GM23248 (cell line): ENCODE measurements at regions not wholly inside any gene's neighbourhood (a gene's known extent, or its start where the extent isn't known, plus 50 kb on each side); places are given as distances from the start of the nearest gene placed in this dataset.
"Not testable (repeated sequence)": the region's sequence is repeated elsewhere in the genome, so short reads cannot be mapped to it uniquely, and the experiment has no call there.

Experiments
- DNase-seq: peaks from one replicate; pipeline ENCODE4 v3.0.0-alpha.2; 2015
- H2AFZ ChIP-seq: fragments of 200-600 bp; sonication (generic); 2 replicates; pipeline ENCODE4 v1.6.1; 2016; ENCODE audit warnings: antibody characterized with exemption
- H3F3A ChIP-seq: fragments of 200-600 bp; sonication (generic); 2 replicates; pipeline ENCODE4 v1.6.1; 2016; ENCODE audit warnings: mild to moderate bottlenecking, antibody characterized with exemption, mixed run types; ENCODE audit not compliant: insufficient read depth
- H3K27ac ChIP-seq: fragments of 200-600 bp; sonication (generic); 2 replicates; pipeline ENCODE4 v1.5.1; 2016; ENCODE audit warnings: mild to moderate bottlenecking
- H3K27me3 ChIP-seq: fragments of 200-600 bp; sonication (generic); replicated peaks from 2 replicates; pipeline ENCODE4 v1.6.1; 2016; ENCODE audit warnings: mild to moderate bottlenecking; ENCODE audit not compliant: insufficient read depth
- H3K36me3 ChIP-seq: fragments of 200-600 bp; sonication (generic); 2 replicates; pipeline ENCODE4 v1.6.1; 2016; ENCODE audit warnings: low read depth, mild to moderate bottlenecking
- H3K4me1 ChIP-seq: fragments of 200-600 bp; sonication (generic); 2 replicates; pipeline ENCODE4 v1.6.1; 2016; ENCODE audit warnings: mild to moderate bottlenecking; ENCODE audit not compliant: insufficient read depth
- H3K4me2 ChIP-seq: fragments of 200-600 bp; sonication (generic); one replicate; pipeline ENCODE4 v1.6.1; 2016; ENCODE audit warnings: mild to moderate bottlenecking; ENCODE audit not compliant: unreplicated experiment
- H3K4me3 ChIP-seq: fragments of 200-600 bp; sonication (generic); 2 replicates; pipeline ENCODE4 v1.5.1; 2016; ENCODE audit warnings: mild to moderate bottlenecking
- H3K79me2 ChIP-seq: fragments of 200-600 bp; sonication (generic); 2 replicates; pipeline ENCODE4 v1.6.1; 2016; ENCODE audit warnings: mild to moderate bottlenecking; ENCODE audit not compliant: insufficient read depth
- H3K9ac ChIP-seq: fragments of 200-600 bp; sonication (generic); 2 replicates; pipeline ENCODE4 v1.6.1; 2016; ENCODE audit warnings: mild to moderate bottlenecking
- H3K9me2 ChIP-seq: fragments of 200-600 bp; sonication (generic); 2 replicates; pipeline ENCODE4 v1.6.1; 2016; ENCODE audit warnings: mixed run types, mild to moderate bottlenecking, moderate library complexity; ENCODE audit not compliant: insufficient read depth
- H3K9me3 ChIP-seq: fragments of 200-600 bp; sonication (generic); one replicate; pipeline ENCODE4 v1.6.1; 2017; ENCODE audit warnings: low read depth
- H4K20me1 ChIP-seq: fragments of 200-600 bp; sonication (generic); 2 replicates; pipeline ENCODE4 v1.6.0; 2016; ENCODE audit not compliant: insufficient read depth
- EZH2 ChIP-seq: fragments of 200-600 bp; sonication (generic); IDR thresholded peaks from 2 replicates; pipeline ENCODE4 v1.6.1; 2018; ENCODE audit warnings: antibody characterized with exemption, mild to moderate bottlenecking; ENCODE audit not compliant: insufficient read depth, poor library complexity, severe bottlenecking
- EZH2phosphoT487 ChIP-seq: fragments of 200-600 bp; sonication (generic); IDR thresholded peaks from 2 replicates; pipeline ENCODE4 v1.6.1; 2018; ENCODE audit warnings: antibody characterized with exemption, moderate library complexity, mild to moderate bottlenecking, low read depth; ENCODE audit not compliant: insufficient read depth
- WGBS, 2 experiments: methylation state at CpG; one replicate each; pipeline ENCODE4 v1.1.6; 2015 to 2017; ENCODE audit warnings: low lambda C conversion rate in 2 of 2, low coverage in 1 of 2; ENCODE audit errors: missing lambda C conversion rate in 2 of 2; 5-methylcytosine and 5-hydroxymethylcytosine counted together
- in situ Hi-C: fragments of 300-500 bp; cut with MboI; formaldehyde crosslinking; loops from 2 replicates; pipeline ENCODE4 v1.15.0; 2020

DNA sequence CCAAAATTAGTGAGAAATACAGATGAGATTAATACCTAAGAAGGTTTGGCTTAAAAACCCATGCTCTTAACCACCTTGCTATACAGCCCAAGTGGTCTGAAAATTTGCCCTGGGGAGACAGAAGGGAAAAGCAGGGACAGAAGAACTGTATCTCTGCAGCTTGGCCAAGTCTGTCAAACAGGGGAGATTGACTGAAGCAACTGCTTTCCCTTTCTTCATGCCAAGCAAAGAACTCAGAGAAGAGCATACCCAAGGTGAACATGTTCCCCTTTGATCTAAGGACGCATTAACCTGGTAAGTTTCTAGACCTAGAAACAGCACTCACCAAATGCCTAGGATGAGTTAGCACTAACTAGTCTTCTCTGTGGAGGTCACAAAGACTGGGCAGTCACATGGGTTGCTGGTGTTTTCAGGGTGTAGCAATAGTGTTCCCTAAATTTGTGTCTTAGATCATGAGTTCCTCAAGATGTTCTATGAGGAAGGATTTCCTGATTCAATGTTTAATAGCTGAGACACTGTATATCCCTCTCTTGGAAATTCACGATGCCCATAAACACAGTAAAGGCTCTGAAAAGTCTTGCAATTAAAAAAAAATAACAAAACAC lies 75.6 kb upstream of the GRAMD1B start:
- DNase-seq, result no peak
- in situ Hi-C loops, result no loop called here

GRCh38 chr11:123351375-123351774 lies 78.7 kb upstream of the GRAMD1B start:
- no peak overlapping the region for H3K27ac ChIP-seq

More for the DNA sequence above, 75.6 kb upstream of the GRAMD1B start:
- Histone ChIP-seq H3K9ac (no peak overlapping the region), H3F3A (no peaks in the 10 kb centered on the region), H4K20me1 (no peaks in the 10 kb centered on the region), H3K9me2 (no peaks in the 10 kb centered on the region), H3K79me2 (no peaks in the 10 kb centered on the region), H3K4me3 (no peak overlapping the region), H3K4me2 (no peak overlapping the region), H3K36me3 (no peaks in the 10 kb centered on the region), H3K27me3 (peaks cover 30% of the 10 kb centered on the region), H2AFZ (no peak overlapping the region), H3K27ac (no peak overlapping the region), H3K4me1 (peaks cover 5% of the 10 kb centered on the region; the same call in 1 of the 2 replicates), H3K9me3 (no peaks in the 10 kb centered on the region)
- TF ChIP-seq EZH2, result no peak
- TF ChIP-seq EZH2phosphoT487, result no peak
- 89 to 97% methylated on average over 2 of the region's 2 CpGs for WGBS, 2 experiments

GRCh38 chr11:123349382-123349781 lies 80.7 kb upstream of the GRAMD1B start:
- H3K27ac ChIP-seq, result no peak overlapping the region
- no peak overlapping the region for H3K4me3 ChIP-seq
- in situ Hi-C loops, result no loop called here
- H3K4me2 ChIP-seq, result no peak overlapping the region
- H3K9ac ChIP-seq, result no peak overlapping the region
- no peaks in the 10 kb centered on the region for H3K4me1 ChIP-seq
- 43 to 48% methylated on average over 3 of the region's 3 CpGs for WGBS, 2 experiments
- no peaks in the 10 kb centered on the region for H4K20me1 ChIP-seq
- DNase-seq, result no peak
- no peaks in the 10 kb centered on the region for H3K9me3 ChIP-seq
- H3K27me3 ChIP-seq, result peaks cover 22% of the 10 kb centered on the region
- no peaks in the 10 kb centered on the region for H3F3A ChIP-seq
- no peaks in the 10 kb centered on the region for H3K79me2 ChIP-seq
- H3K9me2 ChIP-seq, result no peaks in the 10 kb centered on the region
- TF ChIP-seq EZH2phosphoT487 (no peak), EZH2 (no peak)
- H2AFZ ChIP-seq, result no peak overlapping the region
- no peaks in the 10 kb centered on the region for H3K36me3 ChIP-seq

More at GRCh38 chr11:123351375-123351774, 78.7 kb upstream of the GRAMD1B start:
- Histone ChIP-seq H3K9me3 (no peaks in the 10 kb centered on the region), H2AFZ (no peak overlapping the region), H3K4me2 (no peak overlapping the region), H3K36me3 (no peaks in the 10 kb centered on the region), H4K20me1 (no peaks in the 10 kb centered on the region), H3K27me3 (peaks cover 22% of the 10 kb centered on the region), H3K4me1 (no peaks in the 10 kb centered on the region), H3K79me2 (no peaks in the 10 kb centered on the region), H3K9ac (no peak overlapping the region), H3K4me3 (no peak overlapping the region), H3K9me2 (no peaks in the 10 kb centered on the region), H3F3A (no peaks in the 10 kb centered on the region)
- DNase-seq, result no peak
- in situ Hi-C loops, result no loop called here
- WGBS, 2 experiments, result 30 to 38% methylated on average over 6 of the region's 6 CpGs
- TF ChIP-seq EZH2 (no peak), EZH2phosphoT487 (no peak)

DNA sequence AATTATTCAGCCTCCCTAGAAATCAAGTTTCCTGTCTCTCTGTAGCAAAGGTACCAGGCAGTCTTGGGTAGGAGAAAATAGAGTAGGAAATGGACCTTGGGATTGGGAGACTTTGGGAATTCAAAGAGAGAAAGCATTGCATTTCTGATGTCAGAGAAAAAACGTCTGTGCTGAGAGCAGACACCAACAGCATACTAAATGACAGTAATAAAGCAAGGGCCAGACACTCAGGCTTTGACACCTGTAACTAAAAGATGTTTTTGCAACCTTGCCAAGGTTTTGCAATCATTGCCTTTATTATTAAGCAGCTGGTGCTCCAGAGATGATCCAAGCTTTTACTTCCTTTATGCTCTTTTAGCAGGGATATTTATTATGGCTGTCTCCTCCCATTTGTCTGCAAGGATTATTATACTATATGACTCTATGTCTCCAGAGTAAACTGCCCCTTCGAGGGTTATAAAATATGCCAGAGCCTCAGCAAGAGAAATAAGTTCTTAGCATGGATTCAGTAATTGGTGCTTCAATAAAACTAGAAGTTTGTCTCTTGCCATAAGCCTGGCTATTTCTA lies 85.2 kb upstream of the GRAMD1B start:
- 0 to 3% methylated on average over 2 of the region's 2 CpGs for WGBS, 2 experiments
- Histone ChIP-seq H4K20me1 (no peaks in the 10 kb centered on the region), H3K79me2 (no peaks in the 10 kb centered on the region), H3K27me3 (peaks cover 15% of the 10 kb centered on the region), H3K4me3 (no peak overlapping the region), H3K36me3 (no peaks in the 10 kb centered on the region), H3K9ac (no peak overlapping the region), H3K9me2 (no peaks in the 10 kb centered on the region), H2AFZ (no peak overlapping the region), H3K27ac (no peak overlapping the region), H3K4me1 (no peaks in the 10 kb centered on the region), H3K9me3 (no peaks in the 10 kb centered on the region), H3F3A (no peaks in the 10 kb centered on the region), H3K4me2 (no peak overlapping the region)
- in situ Hi-C loops, result no loop called here
- DNase-seq, result no peak
- TF ChIP-seq EZH2phosphoT487 (no peak), EZH2 (no peak)

- H3K4me1 ChIP-seq, H3K4me2 ChIP-seq, DNase-seq, H3K9me3 ChIP-seq, H2AFZ ChIP-seq, H3K4me3 ChIP-seq, H3K9me2 ChIP-seq, H3K27ac ChIP-seq, H3K9ac ChIP-seq, H3K36me3 ChIP-seq, H3F3A ChIP-seq, H3K79me2 ChIP-seq, in situ Hi-C loops, H4K20me1 ChIP-seq: not testable (repeated sequence)
- 65 to 79% methylated on average over 2 of the region's 2 CpGs for WGBS, 2 experiments
- H3K27me3 ChIP-seq, result peaks cover 15% of the 10 kb centered on the region
Measured at GRCh38 chr11:123344188-123344587, 85.9 kb upstream of the GRAMD1B start.
